Loucy (cell line): ENCODE measurements at regions not wholly inside any gene's neighbourhood (a gene's known extent, or its start where the extent isn't known, plus 50 kb on each side); places are given as distances from the start of the nearest gene placed in this dataset.

Source experiments
- CTCF ChIP-seq: fragments of 200-600 bp; sonication (generic); conservative IDR thresholded peaks from 2 replicates; pipeline ENCODE4 v1.5.1; 2014; ENCODE audit warnings: mild to moderate bottlenecking, antibody characterized with exemption, low read length
- EZH2phosphoT487 ChIP-seq: fragments of 200-600 bp; IDR thresholded peaks from 2 replicates; pipeline ENCODE4 v1.6.1; 2018; ENCODE audit warnings: antibody characterized with exemption, mild to moderate bottlenecking, moderate library complexity, borderline replicate concordance

GRCh38 chr21:23026878-23027277 lies 2028.7 kb downstream of the NCAM2 start:
- TF ChIP-seq CTCF: no peak
- no peak for TF ChIP-seq EZH2phosphoT487
